ENCODE measurements at regions not wholly inside any gene's neighbourhood (a gene's known extent, or its start where the extent isn't known, plus 50 kb on each side); places are given as distances from the start of the nearest gene placed in this dataset.

GRCh38 chr3:75938921-75939320 lies 153.6 kb upstream of the ZNF717 start:
- no peak for TF ChIP-seq POLR2A (IDR thresholded peaks at IDR 0.05)
- no peak for TF ChIP-seq CTCF (IDR thresholded peaks at IDR 0.05 in 4 of 5, conservative IDR thresholded peaks at IDR 0.05 in 1 of 5)
